Liver (tissue), 3 donors: ENCODE measurements at regions not wholly inside any gene's neighbourhood (a gene's known extent, or its start where the extent isn't known, plus 50 kb on each side); places are given as distances from the start of the nearest gene placed in this dataset.

ENCODE experiments used
- ATF3 ChIP-seq: IDR thresholded peaks from 2 replicates; pipeline ENCODE4 v1.6.1; 2016; ENCODE audit warnings: antibody characterized with exemption
- CTCF ChIP-seq: fragments of 150-350 bp; IDR thresholded peaks from 2 replicates; pipeline ENCODE4 v1.5.1; 2017; ENCODE audit warnings: improper control_type of control experiment, low read depth, low read length; ENCODE audit not compliant: missing input control
- EGR1 ChIP-seq, 2 donors: IDR thresholded peaks; 2 replicates each; pipeline ENCODE4 v1.6.1; 2016 to 2018; ENCODE audit warnings: antibody characterized with exemption in 2 of 2, low read depth in 2 of 2
- FOXA1 ChIP-seq: IDR thresholded peaks from 2 replicates; pipeline ENCODE4 v1.6.1; 2016; ENCODE audit warnings: antibody characterized with exemption
- GABPA ChIP-seq, 2 donors: IDR thresholded peaks in 1 of 2; conservative IDR thresholded peaks in 1 of 2; 2 replicates each; pipeline ENCODE4 v1.6.1; 2016; ENCODE audit warnings: antibody characterized with exemption in 2 of 2, mild to moderate bottlenecking in 1 of 2, moderate library complexity in 1 of 2
- JUND ChIP-seq, 2 donors: IDR thresholded peaks; 2 replicates each; pipeline ENCODE4 v1.6.1; 2016; ENCODE audit warnings: antibody characterized with exemption in 2 of 2
- MAX ChIP-seq: IDR thresholded peaks from 2 replicates; pipeline ENCODE4 v1.6.1; 2016; ENCODE audit warnings: antibody characterized with exemption
- NR2F2 ChIP-seq: IDR thresholded peaks from 2 replicates; pipeline ENCODE4 v1.6.1; 2016; ENCODE audit warnings: antibody characterized with exemption
- RAD21 ChIP-seq, 2 donors: IDR thresholded peaks; 2 replicates each; pipeline ENCODE4 v1.6.1; 2016; ENCODE audit warnings: antibody characterized with exemption in 2 of 2, mild to moderate bottlenecking in 2 of 2
- REST ChIP-seq: IDR thresholded peaks from 2 replicates; pipeline ENCODE4 v1.6.1; 2016; ENCODE audit warnings: antibody characterized with exemption, mild to moderate bottlenecking
- RXRA ChIP-seq, 2 donors: IDR thresholded peaks; 2 replicates each; pipeline ENCODE4 v1.6.1; 2017 to 2018; ENCODE audit warnings: antibody characterized with exemption in 2 of 2, mild to moderate bottlenecking in 1 of 2
- SP1 ChIP-seq: IDR thresholded peaks from 2 replicates; pipeline ENCODE4 v1.6.1; 2018; ENCODE audit warnings: antibody characterized with exemption, mild to moderate bottlenecking
- TAF1 ChIP-seq: conservative IDR thresholded peaks from 2 replicates; pipeline ENCODE4 v1.6.1; 2016; ENCODE audit warnings: antibody characterized with exemption, mild to moderate bottlenecking
- ZBTB33 ChIP-seq: IDR thresholded peaks from 2 replicates; pipeline ENCODE4 v1.6.1; 2016; ENCODE audit warnings: antibody characterized with exemption
- donor health status: healthy.
- donor health status: healthy.

GRCh38 chr1:71147637-71148360, 67.0 kb upstream of the ZRANB2 start:
- TF ChIP-seq JUND (IDR thresholded peaks at IDR 0.05) (no peak), CTCF (no peak), FOXA1 (no peak), EGR1 (IDR thresholded peaks at IDR 0.05; ENCODE audit: low read depth in 2 of 2) (no peak), TAF1 (no peak), ATF3 (no peak), SP1 (no peak), NR2F2 (no peak), ZBTB33 (no peak), REST (no peak), RAD21 (IDR thresholded peaks at IDR 0.05) (no peak), MAX (no peak), GABPA (IDR thresholded peaks at IDR 0.05 in 1 of 2, conservative IDR thresholded peaks at IDR 0.05 in 1 of 2) (no peak), RXRA (IDR thresholded peaks at IDR 0.05) (no peak)
